ENCODE measurements at regions not wholly inside any gene's neighbourhood (a gene's known extent, or its start where the extent isn't known, plus 50 kb on each side); places are given as distances from the start of the nearest gene placed in this dataset.
"Not testable (repeated sequence)": the region's sequence is repeated elsewhere in the genome, so short reads cannot be mapped to it uniquely, and the experiment has no call there.

DNA sequence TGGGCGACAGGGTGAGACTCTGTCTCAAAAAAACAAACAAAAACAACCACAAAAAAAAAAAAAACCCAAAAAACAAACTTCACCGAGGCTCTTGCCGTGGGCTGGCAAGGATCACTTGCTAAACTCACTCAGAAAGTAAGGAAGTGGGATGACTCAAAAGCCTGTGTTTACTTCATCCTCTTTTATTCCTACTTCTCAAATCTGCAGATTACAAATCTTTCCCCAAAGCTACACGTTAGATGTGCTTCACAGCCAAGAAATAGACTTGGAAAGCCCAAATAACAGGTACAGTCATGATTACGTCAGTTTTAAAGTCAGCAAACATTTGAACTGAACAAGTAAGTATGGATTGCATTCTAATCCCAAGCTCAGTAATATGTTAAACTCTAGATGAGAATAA is 359.3 kb downstream of the ADGRL2 start:
- no peak overlapping the region for H3K4me3 ChIP-seq (ENCODE audit: low read length)
- H3K4me1 ChIP-seq (ENCODE audit: insufficient read depth, low read length), result peaks cover 2% of the 10 kb centered on the region; the same call in 1 of the 2 replicates
- no peaks in the 10 kb centered on the region for H3K36me3 ChIP-seq (ENCODE audit: insufficient read depth, low read depth, low read length)
- no peaks in the 10 kb centered on the region for H3K9me3 ChIP-seq (ENCODE audit: insufficient read depth, low read depth, low read length)
- H3K27ac ChIP-seq (ENCODE audit: low read length), result no peak overlapping the region
- no peak overlapping the region for H3K9ac ChIP-seq (ENCODE audit: low read depth, low read length)
- peaks cover 10% of the 10 kb centered on the region; the same call in 1 of the 2 replicates for H3K27me3 ChIP-seq (ENCODE audit: insufficient read depth, low read length)

DNA sequence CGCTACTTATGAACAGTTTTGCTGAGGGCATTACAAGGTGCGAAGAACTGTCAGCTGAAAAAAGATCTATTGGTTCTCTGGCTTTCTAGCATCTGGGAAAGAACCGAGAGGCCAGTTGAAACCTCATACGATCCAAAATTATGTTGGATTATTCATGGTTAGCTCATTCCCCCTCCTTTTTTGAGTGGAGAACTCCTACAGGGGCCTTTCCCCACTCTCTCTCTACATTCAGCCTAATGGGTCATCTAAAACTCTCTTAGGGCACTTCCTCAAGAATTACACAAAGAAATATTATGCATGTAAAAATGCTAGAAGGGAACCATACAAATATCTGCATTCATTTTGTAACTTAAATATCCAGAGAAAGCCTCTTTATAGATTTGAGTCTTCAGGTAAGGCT is 358.2 kb downstream of the ADGRL2 start:
- Histone ChIP-seq H3K4me1 (ENCODE audit: insufficient read depth, low read length) (peaks cover 11% of the 10 kb centered on the region; the same call in 1 of the 2 replicates), H3K36me3 (ENCODE audit: insufficient read depth, low read depth, low read length) (no peaks in the 10 kb centered on the region), H3K27me3 (ENCODE audit: insufficient read depth, low read length) (peaks cover 11% of the 10 kb centered on the region; the same call in 1 of the 2 replicates), H3K9ac (ENCODE audit: low read depth, low read length) (no peak overlapping the region), H3K4me3 (ENCODE audit: low read length) (no peak overlapping the region), H3K27ac (ENCODE audit: low read length) (no peak overlapping the region), H3K9me3 (ENCODE audit: insufficient read depth, low read depth, low read length) (no peaks in the 10 kb centered on the region)

DNA sequence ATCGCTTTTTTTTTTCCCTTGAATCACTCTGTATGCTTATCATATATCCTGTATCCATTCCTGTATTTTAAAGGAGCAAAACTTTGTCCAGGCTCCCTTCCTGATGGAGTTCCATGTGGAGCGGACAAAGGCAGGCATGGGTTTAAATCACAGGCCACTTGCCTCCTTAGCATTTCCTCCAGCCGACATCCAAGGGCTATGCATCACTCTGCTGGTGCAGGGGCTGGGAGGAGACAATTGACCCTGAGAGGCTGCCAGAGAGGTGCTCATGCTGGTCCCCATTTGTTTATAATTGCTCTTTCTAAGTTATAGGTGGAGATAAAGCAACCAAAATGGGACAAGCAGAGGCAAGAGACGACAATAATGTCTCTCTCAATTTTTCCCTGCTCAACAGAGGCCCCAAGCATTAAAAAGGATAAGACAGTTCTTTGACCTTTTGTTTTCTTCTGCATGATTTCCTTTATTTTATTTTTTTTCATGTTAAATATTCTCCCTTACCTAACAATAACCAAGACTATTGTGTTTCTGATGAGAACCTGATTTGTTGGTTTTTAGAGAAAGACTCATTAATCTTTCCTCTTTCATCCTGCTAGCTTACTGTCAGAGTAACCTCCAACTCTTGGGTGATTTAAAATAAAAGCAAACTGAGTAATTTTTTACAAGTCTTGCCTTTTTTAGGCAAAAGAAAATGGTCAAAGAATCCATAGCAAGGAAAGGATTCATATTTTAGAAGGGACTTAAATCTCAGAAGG is 353.7 kb downstream of the ADGRL2 start:
- H3K36me3 ChIP-seq (ENCODE audit: insufficient read depth, low read depth, low read length), result no peaks in the 10 kb centered on the region
- H3K27ac ChIP-seq (ENCODE audit: low read length), result no peak overlapping the region
- no peak overlapping the region for H3K9ac ChIP-seq (ENCODE audit: low read depth, low read length)
- peaks cover 16% of the 10 kb centered on the region; the same call in 1 of the 2 replicates for H3K4me1 ChIP-seq (ENCODE audit: insufficient read depth, low read length)
- H3K27me3 ChIP-seq (ENCODE audit: insufficient read depth, low read length), result peaks cover 11% of the 10 kb centered on the region; the same call in 1 of the 2 replicates
- no peak overlapping the region for H3K4me3 ChIP-seq (ENCODE audit: low read length)
- H3K9me3 ChIP-seq (ENCODE audit: insufficient read depth, low read depth, low read length), result no peaks in the 10 kb centered on the region

DNA sequence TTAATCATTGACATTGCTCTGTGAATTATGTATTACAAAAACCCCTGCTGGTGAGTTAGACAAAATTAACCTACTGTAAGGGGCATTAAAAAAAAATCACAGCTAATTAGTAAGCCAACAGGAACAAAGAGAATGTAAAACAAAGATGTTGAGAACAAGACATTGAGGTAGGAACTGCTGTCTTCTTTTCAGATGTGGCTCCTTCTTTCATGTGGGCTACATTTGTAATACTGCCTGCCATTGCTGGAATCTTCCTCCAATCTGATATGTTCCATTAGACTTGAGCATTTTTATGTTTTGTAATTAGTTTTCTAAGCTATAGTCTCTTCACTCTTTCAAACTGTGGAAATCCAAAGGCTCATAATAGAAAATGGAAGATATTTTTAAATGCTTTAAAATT is 353.0 kb downstream of the ADGRL2 start:
- no peak overlapping the region for H3K4me3 ChIP-seq (ENCODE audit: low read length)
- H3K27me3 ChIP-seq (ENCODE audit: insufficient read depth, low read length), result peaks cover 11% of the 10 kb centered on the region; the same call in 1 of the 2 replicates
- peaks cover 16% of the 10 kb centered on the region; the same call in 1 of the 2 replicates for H3K4me1 ChIP-seq (ENCODE audit: insufficient read depth, low read length)
- no peaks in the 10 kb centered on the region for H3K9me3 ChIP-seq (ENCODE audit: insufficient read depth, low read depth, low read length)
- H3K27ac ChIP-seq (ENCODE audit: low read length), result no peak overlapping the region
- no peaks in the 10 kb centered on the region for H3K36me3 ChIP-seq (ENCODE audit: insufficient read depth, low read depth, low read length)
- H3K9ac ChIP-seq (ENCODE audit: low read depth, low read length), result no peak overlapping the region

DNA sequence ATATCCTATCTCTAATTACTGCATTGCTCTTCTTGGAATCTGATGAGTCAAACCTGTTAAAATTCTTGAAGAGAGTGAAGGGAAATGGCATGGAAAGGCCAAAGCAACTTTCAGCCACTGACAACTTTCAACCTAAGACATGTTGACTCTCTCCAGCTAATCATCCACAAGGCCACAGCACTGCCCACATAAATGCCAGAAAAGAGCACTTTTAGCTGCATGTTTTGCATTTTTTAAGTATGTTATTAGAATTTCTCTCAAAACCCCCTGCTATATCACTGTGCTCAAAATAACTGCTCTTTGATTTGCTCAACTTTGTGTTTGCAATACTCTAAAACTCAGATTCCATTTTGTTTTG is 352.5 kb downstream of the ADGRL2 start:
- Histone ChIP-seq H3K36me3 (ENCODE audit: insufficient read depth, low read depth, low read length) (no peaks in the 10 kb centered on the region), H3K9me3 (ENCODE audit: insufficient read depth, low read depth, low read length) (no peaks in the 10 kb centered on the region), H3K9ac (ENCODE audit: low read depth, low read length) (no peak overlapping the region), H3K4me1 (ENCODE audit: insufficient read depth, low read length) (peaks cover 16% of the 10 kb centered on the region; the same call in 1 of the 2 replicates), H3K27ac (ENCODE audit: low read length) (no peak overlapping the region), H3K27me3 (ENCODE audit: insufficient read depth, low read length) (peaks cover 11% of the 10 kb centered on the region; the same call in 1 of the 2 replicates), H3K4me3 (ENCODE audit: low read length) (no peak overlapping the region)

DNA sequence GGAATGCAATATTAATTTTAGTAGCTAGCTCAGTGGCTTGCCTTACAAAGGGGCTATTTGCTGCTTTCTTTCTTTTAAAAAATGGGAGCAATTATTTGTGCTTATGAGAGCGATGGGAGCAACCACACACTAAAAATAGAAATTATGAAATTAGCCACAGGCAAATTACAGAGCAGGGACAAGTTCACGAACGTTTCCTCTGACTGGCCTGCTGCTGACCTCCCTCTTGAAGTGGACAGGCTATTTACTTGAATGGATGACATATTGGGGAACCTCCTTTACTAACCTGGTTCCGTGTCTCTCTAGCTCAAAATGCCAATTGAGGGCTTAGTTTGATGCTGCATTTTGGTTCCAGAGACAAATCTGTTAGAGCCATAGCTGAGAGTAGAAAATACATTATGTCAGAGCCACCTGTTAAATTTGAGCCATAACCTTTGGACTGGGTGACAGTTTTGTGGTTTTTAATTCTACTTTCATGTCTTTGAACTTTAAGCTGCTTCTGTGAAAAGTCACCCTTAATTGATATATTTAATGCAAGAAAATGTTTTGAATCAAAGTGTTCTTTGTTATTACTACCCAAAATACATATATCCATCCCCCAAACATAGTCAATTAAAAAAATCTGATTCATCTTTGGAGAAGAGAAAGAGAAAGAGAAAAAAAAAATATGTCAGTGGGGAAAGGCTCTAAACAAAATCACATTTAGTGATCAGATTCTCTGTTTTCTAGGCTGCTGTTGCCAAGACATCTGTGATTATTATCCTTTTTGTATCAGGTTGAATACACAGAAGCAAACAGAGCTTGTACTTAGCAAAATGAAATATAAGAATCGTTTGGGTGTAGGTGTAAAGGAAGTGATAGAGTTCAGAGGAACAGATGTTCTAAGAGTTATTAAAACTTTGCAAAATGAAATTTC is 351.9 kb downstream of the ADGRL2 start:
- peaks cover 16% of the 10 kb centered on the region; the same call in 1 of the 2 replicates for H3K4me1 ChIP-seq (ENCODE audit: insufficient read depth, low read length)
- no peak overlapping the region for H3K4me3 ChIP-seq (ENCODE audit: low read length)
- no peaks in the 10 kb centered on the region for H3K9me3 ChIP-seq (ENCODE audit: insufficient read depth, low read depth, low read length)
- peaks cover 11% of the 10 kb centered on the region; the same call in 1 of the 2 replicates for H3K27me3 ChIP-seq (ENCODE audit: insufficient read depth, low read length)
- no peaks in the 10 kb centered on the region for H3K36me3 ChIP-seq (ENCODE audit: insufficient read depth, low read depth, low read length)
- H3K27ac ChIP-seq (ENCODE audit: low read length), result no peak overlapping the region
- H3K9ac ChIP-seq (ENCODE audit: low read depth, low read length), result no peak overlapping the region

DNA sequence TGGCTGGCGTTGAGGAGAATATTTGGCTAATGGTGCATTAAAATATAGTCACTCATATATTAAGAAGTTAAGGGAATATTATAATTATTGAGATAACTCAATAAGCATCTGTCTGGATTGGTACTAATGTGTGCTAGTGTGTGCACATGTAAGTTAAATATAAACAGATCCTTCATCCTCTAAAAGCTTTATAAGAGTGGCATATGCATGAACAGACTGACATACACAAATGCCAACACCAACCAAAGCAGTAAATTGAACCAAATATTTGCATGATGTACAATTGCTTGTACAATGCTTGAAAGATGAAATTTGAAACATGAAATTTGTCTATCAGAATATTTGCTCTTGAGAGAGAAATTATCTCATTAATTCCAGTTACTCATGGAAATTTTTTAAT is 344.9 kb downstream of the ADGRL2 start:
- H3K27ac ChIP-seq (ENCODE audit: low read length), result no peak overlapping the region
- no peak overlapping the region for H3K4me3 ChIP-seq (ENCODE audit: low read length)
- H3K9ac ChIP-seq (ENCODE audit: low read depth, low read length), result no peak overlapping the region
- H3K4me1 ChIP-seq (ENCODE audit: insufficient read depth, low read length), result peaks cover 5% of the 10 kb centered on the region; the same call in 1 of the 2 replicates
- no peaks in the 10 kb centered on the region for H3K9me3 ChIP-seq (ENCODE audit: insufficient read depth, low read depth, low read length)
- H3K27me3 ChIP-seq (ENCODE audit: insufficient read depth, low read length), result no peaks in the 10 kb centered on the region
- H3K36me3 ChIP-seq (ENCODE audit: insufficient read depth, low read depth, low read length), result no peaks in the 10 kb centered on the region

DNA sequence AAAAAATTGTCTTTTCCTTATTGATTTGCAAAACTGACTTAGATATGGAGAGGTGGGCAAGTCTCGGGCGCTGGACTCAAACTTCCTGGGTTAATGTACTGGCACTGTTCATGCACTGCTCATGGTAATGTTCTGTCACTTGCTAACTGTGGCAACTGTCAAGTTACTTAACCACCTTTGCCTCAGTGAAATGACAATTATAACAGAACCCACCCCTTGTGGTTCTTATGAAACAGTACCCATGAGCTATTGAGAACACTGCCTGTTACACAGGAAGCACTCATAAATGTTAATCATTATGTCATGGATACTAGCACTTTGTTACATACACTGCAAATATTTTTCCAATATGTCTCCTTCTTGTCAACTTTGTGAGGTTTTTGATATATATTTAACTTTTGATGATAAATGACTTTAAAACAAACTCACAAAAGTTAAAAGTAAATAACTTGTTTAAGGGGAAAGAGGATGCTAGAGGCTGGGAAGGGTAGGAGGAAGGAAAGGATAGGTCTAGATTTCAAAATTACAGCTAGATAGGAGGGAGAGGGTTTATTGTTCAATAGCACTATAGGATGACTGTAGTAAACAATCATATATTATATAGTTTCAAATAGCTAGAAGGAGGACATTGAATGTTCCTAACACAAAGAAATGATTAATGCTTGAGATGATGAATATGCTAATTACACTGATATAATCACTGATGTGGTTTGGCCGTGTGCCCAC is 342.5 kb downstream of the ADGRL2 start:
- Histone ChIP-seq H3K36me3 (ENCODE audit: insufficient read depth, low read depth, low read length) (no peaks in the 10 kb centered on the region), H3K4me1 (ENCODE audit: insufficient read depth, low read length) (peaks cover 7% of the 10 kb centered on the region; the same call in 1 of the 2 replicates), H3K27ac (ENCODE audit: low read length) (no peak overlapping the region), H3K27me3 (ENCODE audit: insufficient read depth, low read length) (no peaks in the 10 kb centered on the region), H3K9me3 (ENCODE audit: insufficient read depth, low read depth, low read length) (no peaks in the 10 kb centered on the region), H3K9ac (ENCODE audit: low read depth, low read length) (no peak overlapping the region), H3K4me3 (ENCODE audit: low read length) (no peak overlapping the region)

DNA sequence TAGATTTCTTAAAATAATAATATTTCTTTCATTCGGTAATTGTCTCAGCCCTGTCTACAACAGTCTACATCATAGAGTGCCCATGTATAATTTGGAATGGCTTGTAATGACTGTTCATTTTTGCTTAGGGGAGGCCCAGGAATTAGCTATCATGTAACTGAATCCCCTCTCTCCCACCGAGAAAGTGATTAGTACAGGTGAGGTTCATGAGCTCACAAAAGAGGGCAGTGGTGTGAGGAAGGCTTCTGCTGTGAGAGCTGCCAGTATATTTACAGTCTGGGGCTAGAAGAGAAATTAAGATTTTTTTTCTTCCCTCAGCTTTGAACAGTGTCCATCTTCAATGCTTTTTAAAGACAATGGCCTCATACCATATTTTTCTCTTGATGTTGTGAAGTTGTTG is 340.7 kb downstream of the ADGRL2 start:
- Histone ChIP-seq H3K36me3 (ENCODE audit: insufficient read depth, low read depth, low read length) (no peaks in the 10 kb centered on the region), H3K4me3 (ENCODE audit: low read length) (no peak overlapping the region), H3K9me3 (ENCODE audit: insufficient read depth, low read depth, low read length) (no peaks in the 10 kb centered on the region), H3K4me1 (ENCODE audit: insufficient read depth, low read length) (peaks cover 7% of the 10 kb centered on the region; the same call in 1 of the 2 replicates), H3K27ac (ENCODE audit: low read length) (no peak overlapping the region), H3K27me3 (ENCODE audit: insufficient read depth, low read length) (no peaks in the 10 kb centered on the region), H3K9ac (ENCODE audit: low read depth, low read length) (no peak overlapping the region)

DNA sequence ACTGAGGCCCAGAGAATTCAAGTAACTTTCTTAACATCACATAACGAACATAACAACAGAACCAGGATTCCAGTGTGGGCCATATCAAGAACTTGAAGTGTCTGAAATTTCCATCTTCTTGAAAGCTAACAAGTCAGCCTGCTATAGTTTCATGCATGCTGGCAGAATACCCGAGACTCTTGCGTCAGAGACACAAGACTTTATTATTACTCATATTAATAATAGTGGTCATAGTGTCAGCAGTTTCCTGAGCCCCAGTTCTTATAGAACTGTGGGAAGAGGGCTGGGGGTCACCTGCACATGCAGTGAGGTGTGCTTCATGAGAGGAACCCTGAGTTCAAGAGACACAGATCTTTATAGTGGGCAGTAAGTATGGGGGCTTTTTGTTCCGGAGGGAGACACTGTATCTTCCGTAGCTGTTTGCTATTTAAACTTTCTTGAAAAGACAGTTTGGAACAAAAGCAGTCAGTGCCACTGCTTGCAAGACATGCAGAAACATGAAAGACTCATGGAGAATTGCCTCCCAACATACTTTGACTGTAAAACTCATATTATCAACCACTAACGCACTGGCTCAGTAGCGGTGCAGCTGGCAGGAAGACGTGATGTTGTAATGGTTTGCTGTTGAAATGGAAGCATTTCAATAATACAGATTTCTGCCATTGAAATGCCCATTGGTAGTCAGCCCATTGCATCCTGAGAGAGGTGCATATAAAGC is 339.2 kb downstream of the ADGRL2 start:
- no peaks in the 10 kb centered on the region for H3K9me3 ChIP-seq (ENCODE audit: insufficient read depth, low read depth, low read length)
- H3K36me3 ChIP-seq (ENCODE audit: insufficient read depth, low read depth, low read length), result no peaks in the 10 kb centered on the region
- no peak overlapping the region for H3K9ac ChIP-seq (ENCODE audit: low read depth, low read length)
- H3K27ac ChIP-seq (ENCODE audit: low read length), result no peak overlapping the region
- H3K4me3 ChIP-seq (ENCODE audit: low read length), result no peak overlapping the region
- no peaks in the 10 kb centered on the region for H3K27me3 ChIP-seq (ENCODE audit: insufficient read depth, low read length)
- peaks cover 7% of the 10 kb centered on the region; the same call in 1 of the 2 replicates for H3K4me1 ChIP-seq (ENCODE audit: insufficient read depth, low read length)

DNA sequence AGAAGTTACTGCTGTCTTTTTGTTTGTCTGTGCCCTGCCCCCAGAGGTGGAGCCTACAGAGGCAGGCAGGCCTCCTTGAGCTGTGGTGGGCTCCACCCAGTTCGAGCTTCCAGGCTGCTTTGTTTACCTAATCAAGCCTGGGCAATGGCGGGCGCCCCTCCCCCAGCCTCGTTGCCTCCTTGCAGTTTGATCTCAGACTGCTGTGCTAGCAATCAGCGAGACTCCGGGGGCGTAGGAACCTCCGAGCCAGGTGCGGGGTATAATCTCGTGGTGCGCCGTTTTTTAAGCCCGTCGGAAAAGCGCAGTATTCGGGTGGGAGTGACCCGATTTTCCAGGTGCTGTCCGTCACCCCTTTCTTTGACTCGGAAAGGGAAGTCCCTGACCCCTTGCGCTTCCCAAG is 335.6 kb downstream of the ADGRL2 start:
- not testable (repeated sequence) for H3K9ac ChIP-seq (ENCODE audit: low read depth, low read length); H3K27me3 ChIP-seq (ENCODE audit: insufficient read depth, low read length); H3K27ac ChIP-seq (ENCODE audit: low read length); H3K9me3 ChIP-seq (ENCODE audit: insufficient read depth, low read depth, low read length); H3K36me3 ChIP-seq (ENCODE audit: insufficient read depth, low read depth, low read length); H3K4me3 ChIP-seq (ENCODE audit: low read length); H3K4me1 ChIP-seq (ENCODE audit: insufficient read depth, low read length)
